Transverse colon (tissue), 4 donors: ENCODE measurements at regions not wholly inside any gene's neighbourhood (a gene's known extent, or its start where the extent isn't known, plus 50 kb on each side); places are given as distances from the start of the nearest gene placed in this dataset.

Source experiments
- DNase-seq: peaks from one replicate; pipeline ENCODE4 v3.0.0-alpha.2; 2019
- H3K27ac ChIP-seq, 4 donors: fragments of 200-600 bp; sonication (generic); 2 replicates each; pipeline ENCODE4 v1.5.1; 2016 to 2018; ENCODE audit warnings: inconsistent platforms in 4 of 4
- H3K27me3 ChIP-seq: fragments of 200-600 bp; sonication (generic); 2 replicates; pipeline ENCODE4 v1.5.1; 2017; ENCODE audit warnings: inconsistent platforms
- H3K36me3 ChIP-seq, 4 donors: fragments of 200-600 bp; sonication (generic); 2 replicates each; pipeline ENCODE4 v1.5.1; 2017 to 2019; ENCODE audit warnings: inconsistent platforms in 4 of 4
- H3K4me1 ChIP-seq, 4 donors: fragments of 200-600 bp; sonication (generic); 2 replicates each; pipeline ENCODE4 v1.5.1; 2017 to 2020; ENCODE audit warnings: inconsistent platforms in 4 of 4
- H3K4me3 ChIP-seq, 4 donors: fragments of 200-600 bp; sonication (generic); 1 replicate in 1 of 4; 2 replicates in 3 of 4; pipeline versions ENCODE4 v1.5.1 to v1.6.1; 2017 to 2019; ENCODE audit warnings: inconsistent platforms in 4 of 4
- H3K9me3 ChIP-seq, 2 donors: fragments of 200-600 bp; sonication (generic); 2 replicates each; pipeline ENCODE4 v1.5.1; 2017 to 2019; ENCODE audit warnings: inconsistent platforms in 2 of 2
- CTCF ChIP-seq, 5 experiments: fragments of 200-600 bp in 3 of 5; fragments of 450-650 bp in 2 of 5; sonication (generic) in 3 of 5; IDR thresholded peaks; 1 replicate in 2 of 5; 2 replicates in 3 of 5; pipeline ENCODE4 v1.5.1; 2016 to 2017; ENCODE audit warnings: antibody characterized with exemption in 5 of 5, inconsistent platforms in 3 of 5, mild to moderate bottlenecking in 2 of 5, moderate library complexity in 1 of 5
- EP300 ChIP-seq: sonication (generic); formaldehyde crosslinking; IDR thresholded peaks from one replicate; pipeline ENCODE4 v1.6.1; 2017; ENCODE audit warnings: antibody characterized with exemption, low read depth
- POLR2A ChIP-seq: fragments of 450-650 bp; IDR thresholded peaks from one replicate; pipeline ENCODE4 v1.6.1; 2016; ENCODE audit warnings: antibody characterized with exemption, mild to moderate bottlenecking, moderate library complexity
- POLR2AphosphoS5 ChIP-seq, 3 donors: sonication (generic); formaldehyde crosslinking; IDR thresholded peaks; one replicate each; pipeline ENCODE4 v1.6.1; 2016; ENCODE audit warnings: antibody characterized with exemption in 3 of 3
- WGBS, 2 donors: methylation state at CpG; one replicate each; pipeline ENCODE4 v1.1.5; 2018; ENCODE audit warnings: low coverage in 1 of 2; 5-methylcytosine and 5-hydroxymethylcytosine counted together
- in situ Hi-C, 4 donors: fragments of 200-750 bp; cut with MboI; loops; one replicate each; pipeline versions ENCODE4 v1.15.0 to v1.15.1; 2017; ENCODE audit warnings: low sequenced_read_pairs in 3 of 4, low pct_ligation_motif_present in 1 of 4, low pct_unique_long_range_greater_than_20kb in 1 of 4
- intact Hi-C: fragments of 100-400 bp; cut with DNase I; formaldehyde crosslinking; loops from one replicate; pipeline ENCODE4 v1.15.1; 2023; ENCODE audit warnings: low total_unique reads

- in situ Hi-C loops: no loop called here
- H3K36me3 ChIP-seq: no peaks in the 10 kb centered on the region
- H3K4me1 ChIP-seq: peaks cover 0 to 33% (median 3%) of the 10 kb centered on the region in 4 donors
- no peak for DNase-seq
- no peaks in the 10 kb centered on the region for H3K27me3 ChIP-seq
- intact Hi-C loops: no loop called here
- no peaks in the 10 kb centered on the region for H3K9me3 ChIP-seq
- 39 to 51% methylated on average over 6 of the region's 6 CpGs for WGBS, 2 donors
- TF ChIP-seq POLR2A: no peak
- TF ChIP-seq CTCF (IDR thresholded peaks at IDR 0.05): no peak
- TF ChIP-seq POLR2AphosphoS5 (IDR thresholded peaks at IDR 0.05): no peak
- no peak for TF ChIP-seq EP300
- peak overlapping the region in 1 of 4 donors; percentile 48 for H3K4me3 ChIP-seq
- peak overlapping the region in 3 of 4 donors; percentile 51 to 64 (median 60) for H3K27ac ChIP-seq
These were observed 112.0 kb upstream of the CARMIL1 start for GRCh38 chr6:25166955-25167748.

DNA sequence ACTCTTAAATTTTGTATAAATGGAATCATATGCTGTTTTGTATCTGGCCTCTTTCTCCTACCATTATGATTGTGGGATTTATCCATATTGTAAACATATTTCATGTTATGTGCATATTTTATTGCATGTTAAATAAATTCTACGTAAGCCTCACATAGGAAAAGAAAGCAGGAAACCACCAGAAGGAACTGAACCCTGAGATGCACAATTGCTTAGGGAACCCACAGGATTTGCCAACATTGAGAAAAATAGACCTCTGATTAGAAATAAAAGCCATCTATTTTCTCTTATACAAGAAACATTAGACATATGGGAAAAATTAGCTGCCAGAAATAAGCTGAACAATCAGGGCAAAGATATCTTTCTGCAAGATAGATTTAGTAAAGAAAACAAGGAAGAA is 111.2 kb upstream of the CARMIL1 start:
- peak overlapping the region in 2 of 4 donors; percentile 60 to 64 for H3K27ac ChIP-seq
- no peaks in the 10 kb centered on the region for H3K9me3 ChIP-seq
- intact Hi-C loops: no loop called here
- H3K27me3 ChIP-seq: no peaks in the 10 kb centered on the region
- no peak overlapping the region for H3K4me3 ChIP-seq
- no peaks in the 10 kb centered on the region for H3K36me3 ChIP-seq
- DNase-seq: no peak
- in situ Hi-C loops: no loop called here
- no peak for TF ChIP-seq EP300
- TF ChIP-seq POLR2AphosphoS5 (IDR thresholded peaks at IDR 0.05): no peak
- no peak for TF ChIP-seq POLR2A
- TF ChIP-seq CTCF (IDR thresholded peaks at IDR 0.05): no peak
- 30 to 37% methylated on average over 1 of the region's 1 CpG for WGBS, 2 donors
- peaks cover 0 to 34% (median 3%) of the 10 kb centered on the region in 4 donors for H3K4me1 ChIP-seq

DNA sequence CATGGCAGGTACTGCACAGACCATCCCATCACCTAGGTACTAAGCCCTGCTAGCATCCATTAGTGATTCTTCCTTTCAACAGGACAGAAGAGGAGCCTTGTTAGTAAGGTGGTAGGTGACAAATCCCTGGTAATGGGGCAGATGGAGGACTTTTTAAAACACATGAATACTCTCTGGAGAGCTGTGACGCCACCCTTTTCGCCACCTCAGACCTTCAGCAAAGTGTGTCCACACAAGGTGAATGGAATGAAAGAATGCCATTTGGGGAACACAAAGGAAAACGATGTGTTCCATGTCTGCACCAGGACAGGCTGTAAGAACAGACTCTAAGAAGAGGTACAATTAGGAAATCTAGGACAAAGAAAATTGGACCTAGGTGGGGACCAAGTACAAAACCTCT is 110.5 kb upstream of the CARMIL1 start:
- Histone ChIP-seq H3K27ac (no peak overlapping the region), H3K36me3 (no peaks in the 10 kb centered on the region), H3K4me3 (no peak overlapping the region), H3K4me1 (peaks cover 0 to 41% (median 7%) of the 10 kb centered on the region in 4 donors), H3K27me3 (no peaks in the 10 kb centered on the region), H3K9me3 (no peaks in the 10 kb centered on the region)
- intact Hi-C loops (no loop called here), in situ Hi-C loops (no loop called here)
- WGBS, 2 donors: 90 to 97% methylated on average over 3 of the region's 3 CpGs
- DNase-seq: no peak
- TF ChIP-seq POLR2A: no peak
- TF ChIP-seq POLR2AphosphoS5 (IDR thresholded peaks at IDR 0.05): no peak
- no peak for TF ChIP-seq EP300
- no peak for TF ChIP-seq CTCF (IDR thresholded peaks at IDR 0.05)

DNA sequence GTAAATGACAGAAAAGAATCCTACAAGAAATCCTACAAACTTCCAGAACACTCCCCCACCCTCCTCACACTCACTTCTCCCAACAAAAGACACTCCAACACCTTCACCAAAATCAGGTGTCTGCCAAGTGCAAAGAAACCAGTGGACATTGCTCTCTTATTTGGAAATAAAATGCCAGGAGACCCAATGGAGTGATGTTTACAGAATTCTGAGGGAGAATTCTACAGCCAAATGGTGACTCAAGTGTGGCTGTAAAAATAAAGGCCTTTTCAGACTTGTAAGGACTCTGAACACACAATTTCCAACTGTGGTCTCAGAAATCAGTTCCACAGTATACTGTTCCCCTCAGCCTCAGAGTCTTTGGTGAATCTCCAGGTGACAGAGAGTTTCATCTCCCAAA is 109.6 kb upstream of the CARMIL1 start:
- no peak for TF ChIP-seq CTCF (IDR thresholded peaks at IDR 0.05)
- no peak for TF ChIP-seq POLR2A
- TF ChIP-seq POLR2AphosphoS5 (IDR thresholded peaks at IDR 0.05): no peak
- TF ChIP-seq EP300: no peak
- in situ Hi-C loops (no loop called here), intact Hi-C loops (no loop called here)
- DNase-seq: no peak
- Histone ChIP-seq H3K9me3 (no peaks in the 10 kb centered on the region), H3K36me3 (no peaks in the 10 kb centered on the region), H3K4me1 (peaks cover 6 to 50% (median 15%) of the 10 kb centered on the region in 4 donors), H3K27ac (peak overlapping the region in 1 of 4 donors; percentile 3), H3K4me3 (no peak overlapping the region), H3K27me3 (no peaks in the 10 kb centered on the region)
